Activated B cell treated with CpG ODN at 0.5 μM for 24 hours (primary cell): ENCODE measurements at regions not wholly inside any gene's neighbourhood (a gene's known extent, or its start where the extent isn't known, plus 50 kb on each side); places are given as distances from the start of the nearest gene placed in this dataset.

Source experiments
- ATAC-seq: fragments of 200-7000 bp; cut with Tn5 transposase; one replicate; pipeline ENCODE4 v1.10.0; 2021; ENCODE audit warnings: low read depth, mild to moderate bottlenecking, moderate library complexity
- CTCF ChIA-PET: fragments of 350-600 bp; sonication (Branson Sonifier 250); formaldehyde crosslinking; loops from one replicate; lab custom pipeline; 2021; ENCODE audit warnings: antibody characterized with exemption; lab: Charles Lee
- POLR2A ChIA-PET: fragments of 350-600 bp; sonication (Branson Sonifier 250); formaldehyde crosslinking; loops from one replicate; lab custom pipeline; 2021; ENCODE audit warnings: antibody characterized with exemption; lab: Charles Lee
- DNase-seq: peaks from one replicate; pipeline ENCODE4 v3.0.0; 2022
- H3K27ac Mint-ChIP-seq: one replicate; pipeline ENCODE4 v1.8.0; 2020; ENCODE audit warnings: mixed read lengths
- H3K27me3 Mint-ChIP-seq: one replicate; pipeline ENCODE4 v1.8.0; 2021; ENCODE audit warnings: mixed read lengths
- H3K36me3 Mint-ChIP-seq: one replicate; pipeline ENCODE4 v1.8.0; 2021; ENCODE audit warnings: low read depth, mixed read lengths
- H3K4me1 Mint-ChIP-seq: one replicate; pipeline ENCODE4 v1.8.0; 2021; ENCODE audit warnings: mixed read lengths
- H3K4me3 Mint-ChIP-seq: one replicate; pipeline ENCODE4 v1.8.0; 2020; ENCODE audit warnings: mild to moderate bottlenecking, mixed read lengths
- H3K9me3 Mint-ChIP-seq: one replicate; pipeline ENCODE4 v1.8.0; 2020; ENCODE audit warnings: mixed read lengths
- CTCF ChIP-seq: fragments of 200-600 bp; IDR thresholded peaks from one replicate; pipeline ENCODE4 v1.8.0; 2022; ENCODE audit warnings: antibody characterized with exemption, mild to moderate bottlenecking
- intact Hi-C: fragments of 100-400 bp; cut with micrococcal nuclease; formaldehyde crosslinking; loops from one replicate; pipeline ENCODE4 v1.15.1; 2024

DNA sequence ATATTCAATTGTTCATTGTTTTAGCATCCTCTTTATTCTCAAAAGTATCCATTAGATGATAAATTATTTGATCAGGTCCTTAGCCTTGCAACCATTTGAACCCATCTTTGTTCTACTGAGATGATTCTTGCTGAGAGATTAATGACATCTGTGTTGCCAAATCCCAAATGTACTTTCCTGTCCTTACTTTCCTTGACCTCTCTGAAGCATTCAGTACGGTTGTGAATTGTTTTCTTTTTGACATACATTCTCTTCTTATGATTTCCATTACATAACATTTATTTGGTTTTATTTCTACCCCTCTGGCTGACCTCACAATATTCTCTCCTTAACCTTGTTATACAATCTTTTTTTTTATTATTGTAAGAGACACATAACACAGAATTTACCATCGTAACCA, 1058.6 kb upstream of the CNTNAP5 start:
- Mint-ChIP-seq H3K4me3 (no peak overlapping the region), H3K9me3 (peaks cover 8% of the 10 kb centered on the region), H3K4me1 (no peaks in the 10 kb centered on the region), H3K27me3 (no peaks in the 10 kb centered on the region), H3K36me3 (no peaks in the 10 kb centered on the region), H3K27ac (no peak overlapping the region)
- ChIA-PET POLR2A (no interaction called here), CTCF (no interaction called here)
- no peak for ATAC-seq
- DNase-seq = no peak
- TF ChIP-seq CTCF = no peak
- intact Hi-C loops = no loop called here

- no peaks in the 10 kb centered on the region for H3K36me3 Mint-ChIP-seq
- CTCF ChIA-PET = no interaction called here
These were observed 1047.5 kb upstream of the CNTNAP5 start for GRCh38 chr2:122977580-122977979.

GRCh38 chr2:122980671-122981070, 1044.4 kb upstream of the CNTNAP5 start:
- no peak overlapping the region for H3K27ac Mint-ChIP-seq
- POLR2A ChIA-PET = no interaction called here
- DNase-seq = no peak

More at GRCh38 chr2:122977580-122977979, 1047.5 kb upstream of the CNTNAP5 start:
- intact Hi-C loops = no loop called here
- Mint-ChIP-seq H3K4me1 (no peaks in the 10 kb centered on the region), H3K27me3 (no peaks in the 10 kb centered on the region), H3K9me3 (peaks cover 10% of the 10 kb centered on the region), H3K4me3 (no peak overlapping the region), H3K27ac (no peak overlapping the region)
- no peak for DNase-seq
- POLR2A ChIA-PET = no interaction called here
- TF ChIP-seq CTCF = no peak
- ATAC-seq = no peak

DNA sequence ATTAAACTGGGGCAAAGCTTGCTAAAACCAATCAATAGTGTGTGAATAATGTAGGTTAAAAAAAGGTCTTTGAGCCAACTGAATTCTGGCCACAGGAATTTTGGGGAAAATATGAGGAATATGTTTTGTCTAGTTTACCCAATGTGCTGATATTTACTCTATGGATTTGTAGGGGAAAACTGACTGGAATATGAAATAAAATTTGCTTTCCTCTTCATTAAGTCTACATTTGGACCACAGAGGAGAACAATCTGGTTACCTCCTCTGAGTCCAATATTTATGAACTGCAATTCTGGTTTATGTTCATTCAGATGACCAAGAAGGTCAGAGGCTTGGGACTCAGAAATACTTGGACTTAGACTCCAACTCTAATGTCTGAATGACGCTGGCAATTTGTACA, 1042.2 kb upstream of the CNTNAP5 start:
- ChIA-PET CTCF (no interaction called here), POLR2A (no interaction called here)
- intact Hi-C loops = no loop called here
- no peaks in the 10 kb centered on the region for H3K36me3 Mint-ChIP-seq
- peaks cover 7% of the 10 kb centered on the region for H3K9me3 Mint-ChIP-seq
- no peak overlapping the region for H3K4me3 Mint-ChIP-seq
- TF ChIP-seq CTCF = no peak
- no peaks in the 10 kb centered on the region for H3K4me1 Mint-ChIP-seq
- no peak for ATAC-seq
- H3K27me3 Mint-ChIP-seq = no peaks in the 10 kb centered on the region
- H3K27ac Mint-ChIP-seq = no peak overlapping the region
- DNase-seq = no peak

More at GRCh38 chr2:122980671-122981070, 1044.4 kb upstream of the CNTNAP5 start:
- CTCF ChIA-PET = no interaction called here
- H3K27me3 Mint-ChIP-seq = no peaks in the 10 kb centered on the region
- no peaks in the 10 kb centered on the region for H3K36me3 Mint-ChIP-seq
- ATAC-seq = no peak
- H3K4me1 Mint-ChIP-seq = no peaks in the 10 kb centered on the region
- no peak for TF ChIP-seq CTCF
- H3K9me3 Mint-ChIP-seq = peaks cover 8% of the 10 kb centered on the region
- H3K4me3 Mint-ChIP-seq = no peak overlapping the region
- intact Hi-C loops = no loop called here

GRCh38 chr2:122988395-122989221, 1036.5 kb upstream of the CNTNAP5 start:
- no peak for ATAC-seq
- H3K27ac Mint-ChIP-seq = no peak overlapping the region
- H3K27me3 Mint-ChIP-seq = no peaks in the 10 kb centered on the region
- no peak overlapping the region for H3K4me3 Mint-ChIP-seq
- H3K36me3 Mint-ChIP-seq = no peaks in the 10 kb centered on the region
- TF ChIP-seq CTCF = no peak
- no peak for DNase-seq
- no peaks in the 10 kb centered on the region for H3K4me1 Mint-ChIP-seq
- H3K9me3 Mint-ChIP-seq = peaks cover 11% of the 10 kb centered on the region
- POLR2A ChIA-PET = no interaction called here
- intact Hi-C loops = no loop called here
- CTCF ChIA-PET = no interaction called here
